Ishikawa (cell line): ENCODE measurements at regions not wholly inside any gene's neighbourhood (a gene's known extent, or its start where the extent isn't known, plus 50 kb on each side); places are given as distances from the start of the nearest gene placed in this dataset.

ENCODE experiments used
- CEBPB ChIP-seq: IDR thresholded peaks from 2 replicates; pipeline ENCODE4 v1.6.1; 2012
- CREB1 ChIP-seq: IDR thresholded peaks from 2 replicates; pipeline ENCODE4 v1.6.1; 2012; ENCODE audit warnings: low read depth
- EGR1 ChIP-seq: IDR thresholded peaks from 2 replicates; pipeline ENCODE4 v1.6.1; 2012
- EP300 ChIP-seq: IDR thresholded peaks from 2 replicates; pipeline ENCODE4 v1.6.1; 2012; ENCODE audit warnings: borderline replicate concordance
- FOXM1 ChIP-seq: IDR thresholded peaks from 2 replicates; pipeline ENCODE4 v1.6.1; 2012; ENCODE audit warnings: low read depth, borderline replicate concordance
- NFIC ChIP-seq: IDR thresholded peaks from 2 replicates; pipeline ENCODE4 v1.6.1; 2012
- RAD21 ChIP-seq: IDR thresholded peaks from 2 replicates; pipeline ENCODE4 v1.6.1; 2012; ENCODE audit warnings: low read depth
- TAF1 ChIP-seq: IDR thresholded peaks from 2 replicates; pipeline ENCODE4 v1.6.1; 2012; ENCODE audit warnings: low read depth, mild to moderate bottlenecking
- TCF12 ChIP-seq: IDR thresholded peaks from 2 replicates; pipeline ENCODE4 v1.6.1; 2012; ENCODE audit warnings: low read depth
- TEAD4 ChIP-seq: IDR thresholded peaks from 2 replicates; pipeline ENCODE4 v1.6.1; 2012
- YY1 ChIP-seq: IDR thresholded peaks from 2 replicates; pipeline ENCODE4 v1.6.1; 2012; ENCODE audit warnings: low read depth
- ZBTB7A ChIP-seq: IDR thresholded peaks from 2 replicates; pipeline ENCODE4 v1.6.1; 2012; ENCODE audit warnings: low read depth
- TF ChIP-seq, protein P1 (sequence below): IDR thresholded peaks from 2 replicates; pipeline ENCODE4 v1.6.1; 2012
- TF ChIP-seq, protein P2 (sequence below): IDR thresholded peaks from 2 replicates; pipeline ENCODE4 v1.6.1; 2012; ENCODE audit warnings: low read depth, mild to moderate bottlenecking
- TF ChIP-seq, protein P3 (sequence below): IDR thresholded peaks from 2 replicates; pipeline ENCODE4 v1.6.1; 2012

DNA sequence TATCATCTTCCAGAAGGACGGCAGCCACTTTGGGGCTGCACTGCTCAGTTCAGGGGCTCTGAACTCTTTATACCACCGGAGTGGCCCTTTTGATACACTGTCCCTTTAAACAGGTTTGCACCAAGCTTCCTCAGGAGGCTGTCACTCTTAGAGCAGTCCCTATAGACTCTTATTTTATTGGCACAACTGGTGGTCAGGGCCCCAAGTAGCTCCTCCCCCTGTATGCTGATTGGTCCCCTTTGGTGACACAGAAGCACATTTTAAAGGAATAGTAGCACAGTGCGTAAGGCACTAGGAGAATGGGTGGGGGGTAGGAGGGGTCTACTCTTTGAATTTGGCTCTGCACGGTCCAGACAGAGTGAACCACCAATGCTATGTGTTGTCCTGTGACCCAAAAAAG, 122.6 kb upstream of the MLN start:
- no peak for TF ChIP-seq ZBTB7A
- TF ChIP-seq, protein P1, sequence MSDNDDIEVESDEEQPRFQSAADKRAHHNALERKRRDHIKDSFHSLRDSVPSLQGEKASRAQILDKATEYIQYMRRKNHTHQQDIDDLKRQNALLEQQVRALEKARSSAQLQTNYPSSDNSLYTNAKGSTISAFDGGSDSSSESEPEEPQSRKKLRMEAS, result peak; percentile 57

DNA sequence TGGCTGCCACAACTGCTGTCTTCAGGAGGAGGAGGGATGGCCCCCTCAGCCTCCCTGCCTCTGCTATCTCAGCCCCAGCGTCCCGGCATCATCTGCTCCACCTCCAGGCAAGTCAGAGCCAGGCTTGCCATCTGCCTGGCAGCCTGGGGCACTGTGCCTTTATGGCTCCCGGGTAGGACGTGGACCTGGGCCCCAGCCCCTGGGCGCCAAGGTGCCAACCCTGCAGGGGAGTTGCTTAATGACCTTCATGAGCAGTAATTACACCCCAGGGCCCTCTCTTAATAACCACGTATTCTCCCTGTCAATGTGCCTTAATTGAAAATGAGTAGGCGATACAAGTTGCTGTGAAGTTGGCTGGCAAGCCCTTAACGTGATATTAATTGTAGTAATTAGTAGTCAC, 122.1 kb upstream of the MLN start:
- TF ChIP-seq CREB1 (no peak), RAD21 (no peak), NFIC (no peak), TCF12 (no peak), FOXM1 (no peak), EP300 (no peak), TAF1 (no peak), EGR1 (no peak), CEBPB (no peak), TEAD4 (no peak), YY1 (no peak), ZBTB7A (no peak)
- TF ChIP-seq, protein P1, result no peak
- TF ChIP-seq, protein P2, sequence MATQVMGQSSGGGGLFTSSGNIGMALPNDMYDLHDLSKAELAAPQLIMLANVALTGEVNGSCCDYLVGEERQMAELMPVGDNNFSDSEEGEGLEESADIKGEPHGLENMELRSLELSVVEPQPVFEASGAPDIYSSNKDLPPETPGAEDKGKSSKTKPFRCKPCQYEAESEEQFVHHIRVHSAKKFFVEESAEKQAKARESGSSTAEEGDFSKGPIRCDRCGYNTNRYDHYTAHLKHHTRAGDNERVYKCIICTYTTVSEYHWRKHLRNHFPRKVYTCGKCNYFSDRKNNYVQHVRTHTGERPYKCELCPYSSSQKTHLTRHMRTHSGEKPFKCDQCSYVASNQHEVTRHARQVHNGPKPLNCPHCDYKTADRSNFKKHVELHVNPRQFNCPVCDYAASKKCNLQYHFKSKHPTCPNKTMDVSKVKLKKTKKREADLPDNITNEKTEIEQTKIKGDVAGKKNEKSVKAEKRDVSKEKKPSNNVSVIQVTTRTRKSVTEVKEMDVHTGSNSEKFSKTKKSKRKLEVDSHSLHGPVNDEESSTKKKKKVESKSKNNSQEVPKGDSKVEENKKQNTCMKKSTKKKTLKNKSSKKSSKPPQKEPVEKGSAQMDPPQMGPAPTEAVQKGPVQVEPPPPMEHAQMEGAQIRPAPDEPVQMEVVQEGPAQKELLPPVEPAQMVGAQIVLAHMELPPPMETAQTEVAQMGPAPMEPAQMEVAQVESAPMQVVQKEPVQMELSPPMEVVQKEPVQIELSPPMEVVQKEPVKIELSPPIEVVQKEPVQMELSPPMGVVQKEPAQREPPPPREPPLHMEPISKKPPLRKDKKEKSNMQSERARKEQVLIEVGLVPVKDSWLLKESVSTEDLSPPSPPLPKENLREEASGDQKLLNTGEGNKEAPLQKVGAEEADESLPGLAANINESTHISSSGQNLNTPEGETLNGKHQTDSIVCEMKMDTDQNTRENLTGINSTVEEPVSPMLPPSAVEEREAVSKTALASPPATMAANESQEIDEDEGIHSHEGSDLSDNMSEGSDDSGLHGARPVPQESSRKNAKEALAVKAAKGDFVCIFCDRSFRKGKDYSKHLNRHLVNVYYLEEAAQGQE, result no peak
- TF ChIP-seq, protein P3, sequence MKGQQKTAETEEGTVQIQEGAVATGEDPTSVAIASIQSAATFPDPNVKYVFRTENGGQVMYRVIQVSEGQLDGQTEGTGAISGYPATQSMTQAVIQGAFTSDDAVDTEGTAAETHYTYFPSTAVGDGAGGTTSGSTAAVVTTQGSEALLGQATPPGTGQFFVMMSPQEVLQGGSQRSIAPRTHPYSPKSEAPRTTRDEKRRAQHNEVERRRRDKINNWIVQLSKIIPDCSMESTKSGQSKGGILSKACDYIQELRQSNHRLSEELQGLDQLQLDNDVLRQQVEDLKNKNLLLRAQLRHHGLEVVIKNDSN, result no peak

DNA sequence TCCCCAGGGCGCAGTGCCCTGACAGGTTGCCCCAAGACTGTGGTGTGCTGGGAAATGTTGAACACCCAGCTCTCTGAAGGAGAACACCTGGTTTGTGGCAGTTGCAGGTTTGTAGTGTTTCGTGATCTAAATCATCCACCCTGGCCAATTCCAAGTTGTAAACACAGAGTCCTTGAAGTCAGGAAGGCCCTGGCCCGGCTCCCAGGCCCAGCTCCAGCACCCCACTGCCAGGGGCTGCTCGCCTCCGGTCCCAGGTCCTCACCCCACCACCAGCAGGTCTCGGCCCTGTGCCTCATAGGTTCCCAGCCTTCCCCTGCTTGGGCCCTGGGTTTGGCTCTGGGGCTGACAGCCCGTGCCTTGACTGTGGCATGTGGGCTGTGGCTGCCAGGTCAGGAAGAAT, 121.4 kb upstream of the MLN start:
- TF ChIP-seq, protein P3, result no peak
- TF ChIP-seq CEBPB, result no peak
- TF ChIP-seq TEAD4, result no peak
- TF ChIP-seq ZBTB7A, result no peak
- no peak for TF ChIP-seq FOXM1
- TF ChIP-seq YY1, result no peak
- TF ChIP-seq EGR1, result no peak
- no peak for TF ChIP-seq RAD21
- TF ChIP-seq, protein P2, result no peak
- no peak for TF ChIP-seq CREB1
- no peak for TF ChIP-seq TCF12
- TF ChIP-seq EP300, result no peak
- TF ChIP-seq, protein P1, result no peak

DNA sequence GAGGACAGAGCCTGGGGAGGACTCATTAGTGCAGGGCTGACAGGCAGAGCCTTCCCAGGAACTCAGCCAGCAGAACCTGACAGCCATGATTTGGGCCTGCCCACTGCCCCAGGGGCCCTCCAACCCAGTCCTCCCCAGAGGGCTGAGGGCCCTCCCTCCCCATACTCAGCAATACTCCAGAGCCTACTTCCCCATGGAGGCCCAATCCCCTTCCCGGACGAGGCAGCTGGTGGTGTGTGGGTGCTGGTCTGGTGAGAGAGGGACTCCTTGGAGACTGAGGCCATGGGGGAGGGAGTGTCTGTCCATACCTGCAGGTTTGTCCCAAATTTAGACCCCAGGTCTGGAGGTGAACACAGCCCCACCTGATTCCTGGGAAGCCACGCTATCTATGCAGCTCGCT, 120.9 kb upstream of the MLN start:
- TF ChIP-seq ZBTB7A (no peak), TEAD4 (no peak), CEBPB (no peak), NFIC (no peak), TCF12 (no peak), YY1 (no peak), RAD21 (no peak), FOXM1 (no peak), TAF1 (no peak), EP300 (no peak), CREB1 (no peak), EGR1 (no peak)
- TF ChIP-seq, protein P2, result no peak
- TF ChIP-seq, protein P3, result no peak
- TF ChIP-seq, protein P1, result no peak
